ENCODE measurements at regions not wholly inside any gene's neighbourhood (a gene's known extent, or its start where the extent isn't known, plus 50 kb on each side); places are given as distances from the start of the nearest gene placed in this dataset.

DNA sequence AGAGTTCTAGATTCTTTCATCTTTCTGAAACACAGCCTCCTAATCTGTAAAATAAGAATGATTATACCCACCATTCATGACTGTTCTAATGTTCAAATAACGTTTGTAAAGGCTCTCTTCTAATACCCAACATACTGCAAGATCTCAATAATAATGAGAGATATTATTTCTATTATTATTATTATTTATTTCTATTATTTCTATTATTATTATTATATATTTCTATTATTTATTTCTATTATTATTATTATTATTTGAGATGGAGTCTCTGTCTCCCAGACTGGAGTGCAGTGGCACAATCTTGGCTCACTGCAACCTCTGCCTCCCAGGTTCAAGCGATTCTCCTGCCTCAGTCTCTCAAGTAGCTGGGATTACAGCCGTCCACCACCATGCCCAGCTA lies 395.5 kb downstream of the EFNB2 start:
- TF ChIP-seq, protein P1, sequence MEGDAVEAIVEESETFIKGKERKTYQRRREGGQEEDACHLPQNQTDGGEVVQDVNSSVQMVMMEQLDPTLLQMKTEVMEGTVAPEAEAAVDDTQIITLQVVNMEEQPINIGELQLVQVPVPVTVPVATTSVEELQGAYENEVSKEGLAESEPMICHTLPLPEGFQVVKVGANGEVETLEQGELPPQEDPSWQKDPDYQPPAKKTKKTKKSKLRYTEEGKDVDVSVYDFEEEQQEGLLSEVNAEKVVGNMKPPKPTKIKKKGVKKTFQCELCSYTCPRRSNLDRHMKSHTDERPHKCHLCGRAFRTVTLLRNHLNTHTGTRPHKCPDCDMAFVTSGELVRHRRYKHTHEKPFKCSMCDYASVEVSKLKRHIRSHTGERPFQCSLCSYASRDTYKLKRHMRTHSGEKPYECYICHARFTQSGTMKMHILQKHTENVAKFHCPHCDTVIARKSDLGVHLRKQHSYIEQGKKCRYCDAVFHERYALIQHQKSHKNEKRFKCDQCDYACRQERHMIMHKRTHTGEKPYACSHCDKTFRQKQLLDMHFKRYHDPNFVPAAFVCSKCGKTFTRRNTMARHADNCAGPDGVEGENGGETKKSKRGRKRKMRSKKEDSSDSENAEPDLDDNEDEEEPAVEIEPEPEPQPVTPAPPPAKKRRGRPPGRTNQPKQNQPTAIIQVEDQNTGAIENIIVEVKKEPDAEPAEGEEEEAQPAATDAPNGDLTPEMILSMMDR (IDR thresholded peaks at IDR 0.05; ENCODE audit: low read depth, low read length), result no peak
- no peak overlapping the region for H3K27ac ChIP-seq
- no peak overlapping the region for H3K4me3 ChIP-seq (ENCODE audit: low read depth, low read length)
- no peaks in the 10 kb centered on the region for H3K36me3 ChIP-seq
- H3K9me3 ChIP-seq (ENCODE audit: severe bottlenecking), result no peaks in the 10 kb centered on the region
- no peaks in the 10 kb centered on the region for H3K27me3 ChIP-seq (ENCODE audit: insufficient read depth, low read depth, severe bottlenecking)
- DNase-seq, result no peak

DNA sequence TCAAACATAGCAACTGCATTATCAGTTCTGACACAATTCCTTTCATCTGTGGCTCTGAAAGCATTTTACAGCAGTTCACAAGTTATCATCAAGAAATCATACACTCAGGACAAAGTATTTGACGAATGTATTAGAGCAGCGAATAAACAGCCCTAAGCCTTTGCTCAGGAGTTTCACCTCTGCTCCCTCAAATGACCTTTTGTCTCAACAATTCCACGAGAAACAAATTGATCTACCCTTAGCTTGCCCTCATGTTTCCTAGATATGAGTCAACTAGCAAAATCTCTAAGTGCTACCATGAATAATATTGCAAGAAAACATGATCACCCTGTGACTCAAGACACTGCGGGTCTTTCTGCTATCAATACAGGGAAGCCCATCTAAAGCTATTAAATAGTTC lies 396.1 kb downstream of the EFNB2 start:
- H3K36me3 ChIP-seq, result no peaks in the 10 kb centered on the region
- TF ChIP-seq, protein P1 (IDR thresholded peaks at IDR 0.05; ENCODE audit: low read depth, low read length), result no peak

DNA sequence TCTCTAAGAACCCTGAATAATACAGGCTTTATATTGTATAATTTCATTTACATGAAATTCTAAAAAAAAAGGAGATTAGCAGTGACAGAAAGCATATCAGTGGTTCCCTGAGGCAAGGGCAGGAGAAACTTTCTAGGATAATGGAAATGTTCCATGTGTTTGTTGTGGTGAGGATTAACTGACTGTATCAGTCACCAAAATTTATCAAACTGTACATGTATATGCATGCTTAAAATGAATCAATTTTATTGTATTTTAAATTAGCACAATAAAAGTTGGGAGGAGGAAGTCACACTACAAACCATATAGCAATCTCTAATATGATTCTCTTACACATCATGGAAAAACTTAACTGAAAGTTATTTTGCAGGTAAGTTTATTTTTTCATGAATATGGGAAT lies 396.8 kb downstream of the EFNB2 start:
- DNase-seq, result no peak
- Histone ChIP-seq H3K27ac (no peak overlapping the region), H3K4me3 (ENCODE audit: low read depth, low read length) (no peak overlapping the region), H3K27me3 (ENCODE audit: insufficient read depth, low read depth, severe bottlenecking) (no peaks in the 10 kb centered on the region), H3K36me3 (no peaks in the 10 kb centered on the region), H3K9me3 (ENCODE audit: severe bottlenecking) (no peaks in the 10 kb centered on the region)
- TF ChIP-seq, protein P1 (IDR thresholded peaks at IDR 0.05; ENCODE audit: low read depth, low read length), result no peak

More for the DNA sequence above, 396.1 kb downstream of the EFNB2 start:
- Histone ChIP-seq H3K9me3 (ENCODE audit: severe bottlenecking) (no peaks in the 10 kb centered on the region), H3K4me3 (ENCODE audit: low read depth, low read length) (no peak overlapping the region), H3K27me3 (ENCODE audit: insufficient read depth, low read depth, severe bottlenecking) (no peaks in the 10 kb centered on the region), H3K27ac (no peak overlapping the region)
- no peak for DNase-seq

DNA sequence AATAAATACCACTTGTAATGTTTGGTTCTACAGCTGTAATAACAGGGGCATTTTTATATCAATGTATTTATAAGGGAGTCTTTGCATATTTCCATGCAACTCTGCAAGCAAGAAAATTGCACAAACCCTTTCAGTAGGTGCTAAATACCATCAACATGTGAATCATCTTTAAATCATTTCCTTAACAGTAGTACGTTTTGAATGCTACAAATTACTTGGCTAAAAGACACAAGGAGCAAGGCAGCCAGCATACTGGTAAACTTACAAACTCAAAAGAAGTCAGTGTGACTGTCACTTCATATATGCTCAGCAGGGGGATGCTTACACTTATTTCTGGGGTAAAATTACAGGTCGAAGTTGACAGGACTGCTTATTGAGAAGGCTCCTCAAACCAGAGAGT lies 402.4 kb downstream of the EFNB2 start:
- Histone ChIP-seq H3K4me3 (ENCODE audit: low read depth, low read length) (no peak overlapping the region), H3K36me3 (no peaks in the 10 kb centered on the region), H3K27me3 (ENCODE audit: insufficient read depth, low read depth, severe bottlenecking) (no peaks in the 10 kb centered on the region), H3K9me3 (ENCODE audit: severe bottlenecking) (no peaks in the 10 kb centered on the region), H3K27ac (no peak overlapping the region)
- DNase-seq, result no peak
- TF ChIP-seq, protein P1 (IDR thresholded peaks at IDR 0.05; ENCODE audit: low read depth, low read length), result no peak

DNA sequence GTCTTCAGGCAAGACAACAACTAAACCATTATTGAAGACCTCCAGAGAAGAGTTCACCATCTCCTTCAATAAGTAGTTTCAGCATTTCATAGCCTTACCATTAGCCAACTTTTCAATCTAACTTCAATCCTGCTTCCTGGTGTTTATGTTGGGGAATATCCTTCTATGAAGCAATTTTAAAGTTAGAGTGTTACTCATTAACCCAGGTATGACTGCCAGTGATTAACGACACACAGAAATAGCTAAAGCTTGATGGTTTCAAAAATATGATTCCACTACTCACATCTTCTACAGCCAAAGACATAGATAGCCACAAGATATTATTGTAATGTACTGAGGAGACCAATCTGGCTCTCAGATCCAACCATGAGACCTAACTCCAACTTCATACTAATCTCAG lies 403.2 kb downstream of the EFNB2 start:
- TF ChIP-seq, protein P1 (IDR thresholded peaks at IDR 0.05; ENCODE audit: low read depth, low read length), result no peak
- Histone ChIP-seq H3K27me3 (ENCODE audit: insufficient read depth, low read depth, severe bottlenecking) (no peaks in the 10 kb centered on the region), H3K36me3 (no peaks in the 10 kb centered on the region), H3K27ac (no peak overlapping the region), H3K4me3 (ENCODE audit: low read depth, low read length) (no peak overlapping the region), H3K9me3 (ENCODE audit: severe bottlenecking) (no peaks in the 10 kb centered on the region)
- no peak for DNase-seq

DNA sequence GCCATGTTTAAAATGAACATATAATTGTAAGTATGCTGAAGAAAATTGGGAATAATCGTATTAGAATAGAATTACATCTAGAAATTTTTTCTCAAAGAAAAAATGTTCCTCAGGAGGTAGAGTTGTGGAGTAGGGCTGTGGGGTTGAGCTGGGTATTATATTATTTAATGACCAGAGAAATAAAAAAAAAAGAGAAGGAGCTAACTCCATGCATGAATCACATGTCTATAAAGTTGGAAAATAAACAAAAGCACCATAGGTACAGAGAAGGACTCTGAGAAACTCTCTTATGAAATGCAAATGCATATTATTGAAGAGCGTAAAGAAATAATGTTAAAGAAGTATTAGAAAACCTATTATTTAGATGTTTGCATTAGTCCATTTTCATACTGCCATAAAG lies 405.5 kb downstream of the EFNB2 start:
- H3K4me3 ChIP-seq (ENCODE audit: low read depth, low read length), result no peak overlapping the region
- H3K27ac ChIP-seq, result no peak overlapping the region
- DNase-seq, result no peak
- no peaks in the 10 kb centered on the region for H3K36me3 ChIP-seq
- no peaks in the 10 kb centered on the region for H3K9me3 ChIP-seq (ENCODE audit: severe bottlenecking)
- no peaks in the 10 kb centered on the region for H3K27me3 ChIP-seq (ENCODE audit: insufficient read depth, low read depth, severe bottlenecking)
- TF ChIP-seq, protein P1 (IDR thresholded peaks at IDR 0.05; ENCODE audit: low read depth, low read length), result no peak
